ENCODE measurements at regions not wholly inside any gene's neighbourhood (a gene's known extent, or its start where the extent isn't known, plus 50 kb on each side); places are given as distances from the start of the nearest gene placed in this dataset.

DNA sequence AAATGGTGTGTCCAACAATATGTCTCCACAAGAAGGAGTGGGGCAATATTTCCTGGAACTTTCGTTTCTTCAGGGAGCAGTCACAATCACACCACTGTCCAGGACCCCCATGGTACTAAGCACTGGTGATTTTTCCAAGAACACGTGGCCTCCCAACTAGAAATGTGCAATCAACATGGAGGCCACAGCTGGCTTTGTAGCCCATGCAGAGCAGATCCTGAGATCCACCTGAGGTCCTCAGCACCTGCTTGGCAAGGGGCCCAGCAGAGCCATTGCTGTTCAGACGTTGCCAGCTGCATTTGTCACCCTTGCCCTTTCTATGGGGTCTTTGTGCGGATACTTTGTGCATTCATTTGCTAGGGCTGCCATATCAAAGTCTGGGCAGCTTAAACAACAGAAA, 334.5 kb upstream of the IRX4 start:
- intact Hi-C loops (cut with DNase I): no loop called here
- H3K9me3 ChIP-seq: no peaks in the 10 kb centered on the region

DNA sequence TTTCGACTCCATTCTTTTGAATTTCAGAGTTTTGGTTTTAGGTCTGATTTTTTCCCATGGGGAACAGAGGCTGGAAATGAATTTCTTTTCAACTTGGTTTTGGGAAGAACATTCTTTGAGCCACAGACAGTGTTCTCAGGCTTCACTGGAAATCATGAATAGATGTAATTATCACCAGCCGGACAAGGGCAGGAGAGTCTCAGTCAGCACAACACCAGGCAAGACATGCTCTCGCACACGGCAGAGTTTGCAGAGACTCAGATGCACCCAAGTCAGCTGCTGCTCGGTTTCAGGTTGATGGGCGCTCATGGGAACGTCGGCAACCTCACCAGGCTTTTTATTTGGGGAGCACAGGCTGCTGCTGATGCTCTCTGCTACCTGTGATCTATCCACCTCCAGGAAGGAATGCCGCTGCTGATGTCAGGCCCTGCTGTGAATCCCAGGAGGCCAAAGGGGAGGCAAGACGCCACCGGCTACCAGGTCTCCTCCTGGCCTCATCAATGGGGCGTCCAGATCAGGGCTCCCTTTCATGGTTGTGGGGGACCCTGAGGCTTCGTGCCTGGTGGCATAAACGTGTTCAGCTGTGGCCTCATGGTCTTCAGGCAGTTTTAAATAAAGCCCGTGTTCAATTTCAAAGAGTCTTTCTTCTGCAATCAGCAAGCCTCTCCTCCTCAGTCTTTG, 332.3 kb upstream of the IRX4 start:
- H3K4me1 ChIP-seq: no peaks in the 10 kb centered on the region
- intact Hi-C loops (cut with DNase I): no loop called here
- WGBS, 2 donors: 36 to 53% methylated on average over 12 to 15 of the region's 15 CpGs
- no peak overlapping the region for H3K27ac ChIP-seq
- no peak overlapping the region for H3K4me3 ChIP-seq
- TF ChIP-seq POLR2A (IDR thresholded peaks at IDR 0.05): no peak
- H3K36me3 ChIP-seq (replicated peaks in 1 of 2; ENCODE audit: insufficient read depth in 1 of 2, low read depth in 2 of 2): no peaks in the 10 kb centered on the region
- H3K27me3 ChIP-seq: peaks cover 0 to 4% of the 10 kb centered on the region in 2 donors
- DNase-seq: no peak
- ATAC-seq: no peak
- no peaks in the 10 kb centered on the region for H3K9me3 ChIP-seq

More for the DNA sequence above, 334.5 kb upstream of the IRX4 start:
- Histone ChIP-seq H3K27ac (no peak overlapping the region), H3K4me3 (no peak overlapping the region), H3K4me1 (no peaks in the 10 kb centered on the region), H3K27me3 (peaks cover 0 to 4% of the 10 kb centered on the region in 2 donors), H3K36me3 (replicated peaks in 1 of 2; ENCODE audit: insufficient read depth in 1 of 2, low read depth in 2 of 2) (no peaks in the 10 kb centered on the region)
- ATAC-seq: no peak
- no peak for DNase-seq
- no peak for TF ChIP-seq CTCF (IDR thresholded peaks at IDR 0.05)
- no peak for TF ChIP-seq POLR2A (IDR thresholded peaks at IDR 0.05)
- WGBS, 2 donors: 49 to 54% methylated on average over 4 of the region's 4 CpGs

- 52 to 63% methylated on average over 5 to 10 of the region's 10 CpGs for WGBS, 2 donors
- no peak for ATAC-seq
- Histone ChIP-seq H3K36me3 (replicated peaks in 1 of 2; ENCODE audit: insufficient read depth in 1 of 2, low read depth in 2 of 2) (no peaks in the 10 kb centered on the region), H3K27ac (no peak overlapping the region), H3K9me3 (no peaks in the 10 kb centered on the region), H3K27me3 (peaks cover 0 to 8% of the 10 kb centered on the region in 2 donors), H3K4me3 (no peak overlapping the region), H3K4me1 (no peaks in the 10 kb centered on the region)
- TF ChIP-seq POLR2A (IDR thresholded peaks at IDR 0.05) (no peak), CTCF (IDR thresholded peaks at IDR 0.05) (no peak)
- no peak for DNase-seq
- intact Hi-C loops (cut with DNase I): no loop called here
Observed at GRCh38 chr5:2213121-2213730, 330.5 kb upstream of the IRX4 start.

- ATAC-seq (no peak), DNase-seq (no peak)
- Histone ChIP-seq H3K27ac (no peak overlapping the region), H3K9me3 (no peaks in the 10 kb centered on the region), H3K36me3 (replicated peaks in 1 of 2; ENCODE audit: insufficient read depth in 1 of 2, low read depth in 2 of 2) (no peaks in the 10 kb centered on the region), H3K4me3 (no peak overlapping the region), H3K27me3 (peaks cover 0 to 4% of the 10 kb centered on the region in 2 donors), H3K4me1 (no peaks in the 10 kb centered on the region)
- TF ChIP-seq CTCF (IDR thresholded peaks at IDR 0.05) (no peak), POLR2A (IDR thresholded peaks at IDR 0.05) (no peak)
- 14 to 67% methylated on average over 1 to 3 of the region's 3 CpGs for WGBS, 2 donors
- intact Hi-C loops (cut with DNase I): no loop called here
Observed at GRCh38 chr5:2212481-2212880, 329.8 kb upstream of the IRX4 start.

GRCh38 chr5:2208239-2208544, 325.5 kb upstream of the IRX4 start:
- 31 to 39% methylated on average over 4 to 5 of the region's 5 CpGs for WGBS, 2 donors
- H3K27me3 ChIP-seq: peaks cover 0 to 4% of the 10 kb centered on the region in 2 donors
- H3K27ac ChIP-seq: no peak overlapping the region
- ATAC-seq (no peak), DNase-seq (no peak)
- H3K9me3 ChIP-seq: no peaks in the 10 kb centered on the region
- no peaks in the 10 kb centered on the region for H3K4me1 ChIP-seq
- H3K4me3 ChIP-seq: no peak overlapping the region
- intact Hi-C loops (cut with DNase I): no loop called here
- TF ChIP-seq POLR2A (IDR thresholded peaks at IDR 0.05) (no peak), CTCF (IDR thresholded peaks at IDR 0.05) (peak in 1 of 7 experiments; percentile 1)
- no peaks in the 10 kb centered on the region for H3K36me3 ChIP-seq (replicated peaks in 1 of 2; ENCODE audit: insufficient read depth in 1 of 2, low read depth in 2 of 2)

Data from body of pancreas (tissue), 4 donors.